IPS DF 4.7 (cell line): ENCODE measurements at regions not wholly inside any gene's neighbourhood (a gene's known extent, or its start where the extent isn't known, plus 50 kb on each side); places are given as distances from the start of the nearest gene placed in this dataset.
A peak's percentile ranks its signal among the peaks of the same experiment; 100 is the strongest.

Source experiments
- DNase-seq: peaks from one replicate; pipeline ENCODE4 v3.0.0-alpha.2; 2013; ENCODE audit warnings: low spot score; ENCODE audit errors: extremely low read depth

DNA sequence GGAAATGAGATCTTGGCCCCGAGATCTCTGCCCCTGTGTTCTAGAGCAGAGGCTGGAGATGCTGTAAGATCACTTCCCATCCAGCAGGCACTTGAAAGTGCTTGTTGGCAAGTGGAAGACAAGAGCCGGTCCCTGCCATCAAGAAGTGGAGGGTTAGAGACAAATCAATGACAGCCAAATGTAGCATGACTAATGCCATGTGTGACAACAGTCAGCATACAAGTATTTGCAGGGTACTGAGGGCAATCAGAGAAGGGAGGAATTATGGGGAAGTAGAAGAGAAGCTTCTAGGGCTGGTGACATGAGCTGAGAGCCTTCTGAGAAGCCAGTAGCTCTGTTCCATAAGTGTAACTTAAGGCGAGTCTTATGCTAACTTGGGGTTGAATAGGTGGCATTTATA lies 58.6 kb downstream of the TMEM17 start:
- no peak for DNase-seq

DNA sequence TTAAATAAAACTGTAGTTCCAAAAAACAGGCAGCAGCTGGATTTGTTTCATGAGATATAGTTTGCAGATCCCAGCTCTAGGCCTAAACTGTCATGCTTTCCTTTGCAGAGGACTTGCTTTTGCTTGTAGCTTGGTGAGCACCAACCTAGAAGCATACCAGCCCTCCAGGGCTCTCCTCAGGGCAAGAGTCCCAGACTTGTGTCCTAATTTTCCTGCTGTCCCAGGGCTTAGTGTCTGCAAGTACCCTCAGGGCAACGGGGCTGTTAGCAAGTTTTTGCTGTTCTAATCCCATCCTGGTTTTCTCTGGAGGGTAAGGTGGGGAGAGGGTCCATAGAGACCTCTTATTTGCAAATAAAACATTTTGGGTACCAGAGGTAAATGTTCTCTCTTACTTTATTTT lies 59.5 kb downstream of the TMEM17 start:
- DNase-seq: no peak

DNA sequence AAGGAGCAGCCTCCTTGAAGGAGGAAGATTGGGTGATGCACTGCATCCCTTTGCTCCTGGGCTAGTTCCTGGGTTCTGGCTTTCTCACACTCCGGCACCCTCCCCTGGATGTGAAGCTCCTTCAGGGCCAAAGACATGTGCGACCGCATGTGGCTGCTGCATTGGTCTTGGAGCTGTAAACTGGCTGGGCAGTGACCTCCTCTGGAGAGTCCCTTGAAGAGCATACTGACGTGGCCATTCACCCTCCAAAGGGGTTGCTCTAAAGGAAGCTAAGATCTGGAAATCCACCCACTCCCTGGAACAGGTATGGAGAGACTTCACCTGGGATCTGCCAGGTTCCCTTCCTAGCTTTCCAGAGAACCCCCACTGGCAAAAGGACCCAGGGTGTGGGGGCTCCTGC lies 62.1 kb downstream of the TMEM17 start:
- DNase-seq: no peak

DNA sequence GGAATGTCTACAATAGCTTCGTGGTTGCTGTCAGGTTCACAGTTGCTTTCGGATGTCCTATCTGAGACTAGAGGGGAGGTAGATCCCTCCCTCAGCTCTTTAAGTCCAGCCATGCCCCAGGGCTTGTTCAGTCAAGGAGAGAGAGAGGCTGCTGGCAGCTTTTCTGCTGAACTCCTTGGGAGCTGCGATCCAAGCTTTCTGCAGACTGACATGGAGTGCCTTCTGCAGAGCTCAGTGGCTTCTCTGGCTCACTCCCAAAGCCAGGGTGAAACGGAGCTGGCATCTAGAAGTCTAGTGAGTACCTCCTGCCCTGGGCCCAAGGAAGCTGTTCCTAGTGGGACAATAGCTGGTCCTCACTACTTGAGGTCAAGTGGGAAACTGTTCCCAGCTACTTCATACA lies 62.5 kb downstream of the TMEM17 start:
- DNase-seq: no peak

DNA sequence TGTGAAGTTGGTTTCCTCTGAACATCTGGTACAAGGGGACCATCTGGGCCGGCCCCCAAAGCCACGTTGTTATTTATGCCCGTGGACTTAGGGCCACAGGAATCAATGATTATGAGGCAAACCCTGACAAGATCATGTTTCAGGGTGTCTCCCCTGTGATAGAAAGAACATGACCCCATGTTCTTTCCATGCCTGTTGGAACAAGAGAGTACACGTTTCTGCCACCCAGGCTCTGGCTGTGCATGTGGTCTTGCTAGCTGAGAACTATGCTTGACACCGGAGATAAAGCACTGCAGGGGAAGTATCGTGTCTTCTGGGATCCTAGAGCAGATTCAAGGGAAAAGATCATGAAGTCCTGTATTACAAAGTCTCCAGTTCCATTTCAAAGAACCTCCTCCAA lies 64.2 kb downstream of the TMEM17 start:
- DNase-seq: no peak

DNA sequence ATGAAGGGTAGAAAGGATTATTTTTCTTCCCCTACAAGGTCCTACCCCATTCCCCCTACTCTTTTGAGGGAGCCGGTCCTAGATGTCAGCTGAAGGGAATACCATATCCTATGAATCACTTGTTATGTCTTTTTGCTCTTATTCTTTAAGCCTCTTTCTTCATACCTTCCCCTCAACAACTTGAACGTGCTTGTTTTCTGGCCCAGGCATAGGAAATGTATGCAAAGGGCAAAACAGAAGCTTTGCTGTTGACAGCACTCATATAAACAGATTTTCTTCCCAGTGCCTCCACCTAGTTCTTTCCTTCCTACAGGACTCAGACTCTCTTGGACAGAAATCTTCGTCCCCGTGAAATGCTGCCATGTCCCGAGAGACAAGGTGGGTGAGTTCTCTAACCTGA lies 64.6 kb downstream of the TMEM17 start:
- no peak for DNase-seq

DNA sequence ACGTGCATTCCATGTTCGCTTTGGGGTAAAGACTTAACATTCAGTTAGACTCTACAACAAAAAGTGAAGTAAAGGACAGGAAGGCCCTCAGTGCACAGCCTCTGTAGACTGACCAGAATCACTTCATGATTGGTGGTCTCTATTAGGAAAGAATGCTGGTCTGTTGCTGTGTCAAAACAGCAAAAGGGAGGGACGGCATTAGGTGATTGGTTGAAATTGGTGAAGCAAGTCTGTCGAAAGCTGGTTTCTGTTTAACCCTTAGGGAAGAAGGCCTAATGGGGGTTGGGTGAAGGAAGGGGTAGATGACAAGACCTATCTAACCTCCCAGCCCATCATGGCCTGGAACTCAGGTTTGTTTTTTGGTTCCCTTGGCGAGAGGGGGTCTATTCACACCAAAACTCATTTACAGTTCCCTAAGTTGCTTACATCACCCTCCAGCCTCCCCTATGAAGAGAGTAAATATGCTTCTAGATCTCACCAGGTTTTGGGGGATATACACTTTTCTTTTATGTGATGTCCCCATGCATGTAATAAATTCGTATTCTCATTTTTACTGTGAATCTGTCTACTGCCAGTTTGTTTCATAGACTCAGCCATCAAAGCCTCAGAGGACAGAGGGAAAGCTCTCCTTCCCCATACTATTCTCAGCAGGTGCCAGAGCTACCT lies 65.6 kb downstream of the TMEM17 start:
- no peak for DNase-seq

DNA sequence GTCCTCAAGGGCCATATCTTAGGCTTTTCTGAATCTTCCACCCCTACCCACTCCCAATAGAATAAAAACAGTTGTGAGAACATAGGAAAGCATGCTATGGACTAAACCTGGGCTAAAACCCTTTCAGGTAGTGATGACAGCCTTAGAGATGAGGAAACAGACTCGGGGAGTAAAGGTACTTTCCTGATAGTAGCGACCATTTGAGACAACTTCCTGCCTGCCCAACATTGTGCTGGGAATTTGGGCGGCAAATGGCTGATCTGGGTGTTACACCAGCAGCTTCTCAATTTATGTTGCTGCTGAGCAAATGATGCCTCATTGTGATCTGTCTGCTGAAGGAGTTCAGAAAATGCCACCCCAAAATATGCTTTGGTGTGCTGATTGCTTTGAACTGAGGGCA lies 66.6 kb downstream of the TMEM17 start:
- no peak for DNase-seq

DNA sequence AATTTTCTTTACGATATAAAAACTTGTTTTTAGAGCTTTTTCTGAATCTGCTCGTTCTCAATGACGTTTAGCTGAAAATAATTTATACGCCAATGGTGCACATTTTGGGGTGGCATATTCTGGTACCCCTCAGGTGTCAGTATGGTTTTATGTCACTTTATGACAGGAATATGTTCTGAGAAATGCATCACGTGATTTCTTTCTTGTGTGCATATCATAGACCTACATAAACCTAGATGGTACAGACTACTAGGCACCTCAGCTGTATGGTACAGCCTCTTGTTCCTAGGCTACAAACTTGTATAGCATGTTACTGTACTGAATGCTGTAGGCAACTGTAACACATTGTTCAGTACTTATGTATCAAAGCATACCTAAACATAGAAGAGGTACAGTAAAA lies 68.2 kb downstream of the TMEM17 start:
- DNase-seq: no peak

DNA sequence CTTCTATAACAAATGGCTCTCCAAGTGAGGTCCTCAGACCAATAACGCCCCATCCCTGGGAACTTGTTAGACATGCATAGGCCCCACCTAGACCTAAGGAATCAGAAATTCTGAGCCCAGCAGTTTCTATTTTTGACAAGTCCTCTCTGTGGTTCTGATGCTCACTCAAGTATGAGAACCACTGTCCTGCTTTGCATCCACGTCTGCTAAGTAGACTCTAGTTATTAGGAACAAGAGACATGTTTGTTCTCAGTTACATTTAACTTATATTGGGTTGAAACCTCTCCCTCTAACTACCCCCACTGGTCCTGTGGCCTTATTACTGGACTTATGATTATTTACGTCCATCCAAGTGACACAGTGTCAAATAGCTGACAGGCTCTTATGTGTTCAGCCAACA lies 70.3 kb downstream of the TMEM17 start:
- no peak for DNase-seq

DNA sequence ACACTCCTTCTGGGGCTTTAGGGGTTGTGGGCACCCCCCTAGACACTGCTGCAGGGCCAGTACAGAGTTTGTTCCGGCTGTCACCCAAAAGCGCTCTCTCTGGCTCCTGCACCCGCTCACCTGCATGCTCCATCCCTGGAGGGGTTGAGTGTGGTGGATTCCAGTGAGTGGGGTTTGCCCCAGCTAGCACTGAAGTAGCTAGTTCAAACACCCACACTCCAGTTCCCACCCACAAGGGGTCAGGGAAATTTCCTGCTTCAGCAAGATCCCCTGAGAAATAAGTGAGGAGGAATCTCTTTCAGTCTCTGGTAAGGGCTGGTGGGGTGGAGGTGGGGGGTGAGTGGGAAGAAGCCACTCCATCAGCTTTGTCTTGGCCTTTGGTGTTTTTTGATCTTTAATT lies 73.6 kb downstream of the TMEM17 start:
- no peak for DNase-seq

DNA sequence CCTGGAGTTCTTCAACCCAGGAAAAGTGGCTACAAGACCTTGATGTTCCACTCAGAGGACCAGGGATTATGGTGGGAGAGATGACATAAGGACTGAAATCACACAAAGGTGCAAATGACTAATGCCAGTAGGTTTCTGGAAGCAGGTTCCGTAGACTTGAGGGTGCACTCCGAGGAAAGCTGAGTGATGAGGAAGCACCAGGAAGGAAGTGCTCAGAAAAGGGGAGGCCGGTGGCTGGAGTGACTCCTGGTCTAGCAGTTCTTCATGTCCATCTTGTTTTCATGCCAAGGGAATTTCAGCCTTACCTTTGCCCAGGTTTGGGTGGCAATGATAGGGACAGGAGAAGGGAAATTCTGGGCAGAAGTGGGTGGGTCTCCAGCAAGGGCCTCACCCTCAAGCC lies 74.5 kb downstream of the TMEM17 start:
- no peak for DNase-seq

DNA sequence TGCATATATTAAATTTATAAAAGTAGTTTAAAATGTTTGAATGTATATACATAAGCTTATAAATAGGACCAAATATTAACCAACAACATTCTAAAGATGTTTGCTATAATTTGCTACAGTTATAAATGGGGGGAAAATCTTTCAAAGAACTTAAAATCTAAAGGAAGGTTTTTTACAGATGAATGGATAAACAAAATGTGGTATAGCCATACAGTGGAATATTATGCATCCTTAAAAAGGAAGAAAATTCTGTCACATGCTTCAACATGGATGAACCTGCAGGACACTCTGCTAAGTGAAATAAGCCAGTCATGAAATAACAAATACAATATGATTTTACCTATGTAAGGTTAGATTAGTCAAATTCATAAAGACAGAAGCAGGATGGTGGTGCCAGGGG lies 75.8 kb downstream of the TMEM17 start:
- no peak for DNase-seq

DNA sequence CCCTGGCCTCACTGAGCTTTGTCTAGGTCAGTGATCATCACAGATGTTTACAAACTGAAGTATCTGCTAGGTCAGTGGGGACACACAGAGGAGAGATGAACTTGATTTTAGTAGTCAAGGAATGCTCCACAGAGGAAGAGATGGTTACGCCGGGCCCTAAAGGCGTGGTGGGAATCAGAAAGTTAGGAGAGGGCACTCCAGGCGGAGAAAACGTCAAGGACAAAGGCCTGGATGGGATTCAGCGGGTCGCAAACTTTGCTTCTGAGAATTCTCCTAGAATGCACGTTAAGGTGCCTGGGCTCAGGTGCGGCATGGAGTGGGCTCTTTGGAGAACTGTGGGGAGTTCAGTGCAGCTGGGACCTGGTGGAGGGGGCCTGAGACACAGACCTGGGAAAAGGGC lies 78.8 kb downstream of the TMEM17 start:
- no peak for DNase-seq

DNA sequence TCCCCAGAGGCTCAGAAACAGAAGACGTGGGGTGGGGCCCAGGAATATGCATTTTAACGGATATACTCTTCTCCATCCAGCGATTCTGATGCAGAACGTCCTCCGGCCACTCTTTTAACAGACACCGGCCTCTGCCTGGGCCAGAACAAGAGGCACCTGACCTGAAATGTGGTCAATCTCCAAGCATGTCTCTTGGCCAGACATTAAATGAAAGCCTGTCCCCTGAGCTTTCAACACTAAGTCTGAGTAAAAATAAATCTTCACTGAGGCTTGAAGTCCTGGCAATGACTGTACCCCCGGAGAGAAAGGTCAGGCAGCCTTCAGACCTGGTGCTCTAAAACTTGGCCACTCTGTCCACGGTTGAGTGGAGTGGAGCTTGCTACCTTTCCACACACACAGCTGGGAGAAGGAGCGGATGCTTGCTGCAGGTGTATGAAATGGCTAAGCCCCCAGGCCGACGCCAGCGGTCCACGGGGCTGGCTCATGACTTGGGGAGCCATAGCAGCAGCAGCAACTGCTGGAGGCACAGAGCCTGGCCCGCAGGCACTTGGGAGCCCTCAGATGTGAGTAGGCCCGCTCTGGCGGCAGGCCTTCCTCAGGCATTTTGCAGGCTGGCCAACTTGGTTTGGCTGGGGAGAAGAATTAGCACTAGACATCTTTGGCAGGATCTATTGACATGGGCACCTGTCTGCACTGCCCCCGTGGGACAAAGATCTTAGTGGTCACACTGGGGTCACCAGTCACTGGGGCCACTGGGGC lies 79.7 kb downstream of the TMEM17 start:
- DNase-seq: no peak

DNA sequence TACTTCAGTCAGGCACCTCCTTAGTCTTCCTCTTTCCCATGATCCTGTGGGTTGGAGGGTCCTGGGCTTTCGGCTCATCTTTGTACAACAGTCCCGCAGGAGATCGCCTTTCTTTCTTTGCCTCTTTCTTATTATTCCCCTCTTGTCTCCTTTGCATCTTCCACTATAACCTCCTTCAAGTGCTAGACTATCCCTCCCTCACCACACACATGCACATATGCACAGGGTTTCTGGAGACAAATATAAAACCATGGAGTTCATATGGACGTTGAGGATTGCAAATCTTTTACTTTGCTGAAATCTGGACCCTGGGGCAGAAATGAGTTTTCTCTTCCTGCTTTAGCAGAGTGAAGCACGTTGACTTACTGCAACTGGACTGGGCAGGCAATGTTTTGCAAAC lies 80.3 kb downstream of the TMEM17 start:
- DNase-seq: no peak

DNA sequence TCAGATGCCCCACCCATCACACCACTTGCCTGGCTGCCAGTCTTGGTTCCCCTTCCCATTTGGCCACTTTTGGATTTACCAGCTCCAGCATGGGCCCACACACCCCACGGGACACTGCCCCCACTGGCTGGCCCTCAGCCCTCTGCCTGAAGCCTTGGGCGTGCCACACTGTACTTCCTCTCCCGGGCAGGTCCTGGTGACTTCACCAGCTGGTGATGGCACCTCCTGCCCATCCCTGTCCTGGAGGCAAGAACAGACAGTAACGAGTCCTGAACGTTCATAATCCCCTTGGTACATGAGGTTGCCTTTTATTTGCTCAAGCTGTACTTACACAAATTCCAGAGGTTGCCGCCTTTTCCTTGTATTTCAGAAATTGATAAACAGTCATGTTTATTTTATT lies 81.1 kb downstream of the TMEM17 start:
- DNase-seq: no peak

DNA sequence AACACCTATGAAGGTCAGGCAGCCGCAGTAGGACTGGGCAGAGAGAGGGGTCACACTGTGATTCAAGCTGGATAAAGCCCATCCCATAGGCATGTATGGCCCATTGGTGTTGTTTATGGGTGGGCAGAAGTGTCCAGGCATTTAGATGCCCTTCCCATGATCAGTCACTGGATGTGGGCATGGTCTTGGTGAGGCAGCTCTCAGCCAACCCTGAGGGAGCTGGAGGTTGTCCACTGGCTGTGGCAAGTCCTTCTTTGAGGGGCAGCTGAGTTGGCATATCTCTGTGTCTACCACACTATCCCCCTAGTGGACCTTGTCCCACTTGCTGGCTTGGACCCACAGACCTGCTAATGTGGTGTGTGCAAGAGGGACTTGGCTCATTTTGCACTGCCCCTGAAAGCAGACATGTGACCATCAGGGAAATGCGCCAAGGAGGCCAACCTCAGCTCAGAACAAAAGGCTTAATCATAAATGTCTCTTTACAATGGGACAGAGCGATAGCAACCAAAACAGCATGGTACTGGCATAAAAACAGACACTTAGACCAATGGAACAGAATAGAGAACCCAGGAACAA lies 82.0 kb downstream of the TMEM17 start:
- no peak for DNase-seq

DNA sequence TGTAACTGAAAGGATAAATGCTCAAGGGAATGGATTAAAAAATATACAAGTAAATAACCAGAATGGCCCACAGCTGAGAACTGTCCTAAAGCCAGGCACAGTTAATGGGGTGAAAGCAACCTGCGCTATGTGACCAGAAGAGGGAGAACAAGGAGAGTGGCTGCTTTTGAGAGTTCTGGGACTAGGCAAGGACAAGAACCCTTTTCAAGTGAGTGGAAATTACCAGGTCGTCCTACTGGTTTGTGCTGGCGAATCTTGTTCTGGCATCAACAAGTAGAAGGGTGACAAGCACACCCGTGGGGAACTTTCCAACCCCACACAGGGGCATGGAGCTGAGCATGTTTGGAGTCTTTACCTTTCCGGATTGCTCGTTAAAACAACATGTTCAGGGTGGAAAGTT lies 82.8 kb downstream of the TMEM17 start:
- peak; percentile 14 for DNase-seq

DNA sequence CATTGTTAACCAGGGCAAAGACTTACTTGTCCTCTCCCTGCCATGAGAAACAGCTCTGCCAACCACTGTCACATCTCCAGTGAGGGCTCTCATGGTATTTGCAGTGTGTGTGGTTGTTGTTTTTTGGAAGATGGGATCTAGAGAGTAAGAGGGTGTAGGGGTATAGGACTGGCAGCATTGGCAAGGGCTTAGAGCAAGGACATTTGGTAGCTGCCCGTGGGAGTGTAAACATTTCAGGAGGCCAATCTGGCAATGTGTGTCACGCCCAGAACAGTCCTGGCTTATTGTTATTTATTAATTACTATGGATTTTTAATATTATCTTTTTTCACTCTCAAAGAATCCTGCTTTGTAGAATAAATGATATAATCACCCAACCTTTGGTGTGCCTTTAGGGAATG lies 90.5 kb downstream of the TMEM17 start:
- no peak for DNase-seq

DNA sequence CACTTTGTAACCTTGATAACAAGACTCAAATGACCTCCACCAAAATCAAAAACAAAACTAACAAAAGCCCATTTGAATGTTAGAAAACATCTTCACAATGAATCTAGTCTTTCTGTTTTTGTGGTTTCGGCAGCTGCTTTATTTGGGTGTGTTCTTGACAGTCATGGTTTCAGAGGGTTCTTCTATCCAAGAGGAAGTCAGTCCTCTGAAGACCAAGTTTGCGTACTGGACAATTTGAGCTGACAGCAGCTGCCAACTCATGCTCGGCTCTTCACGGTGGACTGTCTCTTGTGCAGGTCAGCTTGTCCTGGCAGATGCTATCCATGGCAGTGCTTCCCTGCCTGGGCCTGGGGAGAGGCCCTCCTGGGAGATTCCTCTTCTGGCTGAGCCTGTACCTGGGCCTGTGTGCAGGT lies 91.0 kb downstream of the TMEM17 start:
- no peak for DNase-seq

DNA sequence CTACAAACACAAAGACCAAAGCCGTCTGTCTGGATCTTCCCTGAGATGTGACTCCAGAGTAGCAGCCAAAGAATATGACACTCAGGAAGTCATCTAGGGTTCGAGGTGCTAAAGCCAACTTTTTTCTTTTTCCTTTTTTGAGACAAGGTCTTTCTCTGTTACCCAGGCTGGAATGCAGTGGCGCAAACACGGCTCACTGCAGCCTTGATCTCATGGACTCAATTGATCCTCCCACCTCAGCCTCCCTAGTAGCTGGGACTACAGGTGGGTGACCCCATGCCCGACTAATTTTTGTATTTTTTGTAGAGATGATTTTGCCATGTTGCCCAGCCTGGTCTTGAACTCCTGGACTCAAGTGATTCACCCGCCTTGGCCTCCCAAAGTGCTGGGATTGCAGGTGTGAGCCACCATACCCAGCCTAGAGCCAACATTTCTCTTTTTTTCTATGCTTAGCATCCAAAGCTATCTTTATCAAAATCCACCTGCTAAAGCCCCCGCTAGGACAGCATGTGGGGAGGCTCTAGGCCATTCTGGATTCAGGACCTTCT lies 92.8 kb downstream of the TMEM17 start:
- no peak for DNase-seq

DNA sequence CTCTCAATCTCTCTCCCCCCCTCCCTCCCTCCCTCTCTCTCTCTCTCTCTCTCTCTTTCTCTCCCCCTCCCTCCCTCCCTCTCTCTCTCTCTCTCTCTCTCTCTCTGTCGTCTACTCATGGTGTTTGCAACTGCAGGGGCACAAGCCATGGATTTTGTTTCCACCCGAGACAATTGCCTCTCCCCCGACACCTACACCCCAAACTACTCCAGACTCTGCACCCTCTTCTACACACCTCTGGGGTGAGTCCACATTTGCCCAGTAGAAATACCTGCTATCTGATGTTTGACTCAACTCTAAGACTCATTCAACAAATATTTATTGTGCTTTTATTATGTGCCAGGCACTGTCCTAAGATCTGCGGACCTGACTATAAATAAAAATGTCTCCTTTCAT lies 93.7 kb downstream of the TMEM17 start:
- no peak for DNase-seq
